DND-41 (cell line): ENCODE measurements at regions not wholly inside any gene's neighbourhood (a gene's known extent, or its start where the extent isn't known, plus 50 kb on each side); places are given as distances from the start of the nearest gene placed in this dataset.

Experiments
- CTCF ChIP-seq: IDR thresholded peaks from 2 replicates; pipeline ENCODE4 v1.5.1; 2012; ENCODE audit warnings: borderline replicate concordance, low read length, moderate library complexity, mild to moderate bottlenecking; ENCODE audit not compliant: poor library complexity, severe bottlenecking; ENCODE audit errors: extremely low read depth
- EZH2 ChIP-seq: IDR thresholded peaks from 3 replicates; pipeline ENCODE4 v1.6.1; 2012; ENCODE audit warnings: borderline replicate concordance, low read depth, mild to moderate bottlenecking, moderate library complexity, low read length, inconsistent platforms; ENCODE audit not compliant: severe bottlenecking

GRCh38 chr2:242056026-242056425, 186.5 kb downstream of the RTP5 start:
- TF ChIP-seq CTCF = no peak
- no peak for TF ChIP-seq EZH2
